Activated naive CD8-positive, alpha-beta T cell treated with anti-CD3 and anti-CD28 coated beads, Interleukin-2, amount 50 U/mL, for 24 hours (primary cell): ENCODE measurements at regions not wholly inside any gene's neighbourhood (a gene's known extent, or its start where the extent isn't known, plus 50 kb on each side); places are given as distances from the start of the nearest gene placed in this dataset.
A peak's percentile ranks its signal among the peaks of the same experiment; 100 is the strongest.

Experiments used
- ATAC-seq: fragments of 150-1000 bp; cut with Tn5 transposase; one replicate; pipeline ENCODE4 v1.10.0; 2021
- DNase-seq: peaks from one replicate; pipeline ENCODE4 v3.0.0; 2021
- H3K27ac Mint-ChIP-seq: one replicate; pipeline ENCODE4 v1.8.0; 2021; ENCODE audit warnings: mild to moderate bottlenecking, mixed read lengths
- H3K27me3 Mint-ChIP-seq: one replicate; pipeline ENCODE4 v1.8.0; 2021; ENCODE audit warnings: mixed read lengths
- H3K36me3 Mint-ChIP-seq: one replicate; pipeline ENCODE4 v1.8.0; 2021; ENCODE audit warnings: low read depth, mixed read lengths
- H3K4me1 Mint-ChIP-seq: one replicate; pipeline ENCODE4 v1.8.0; 2021; ENCODE audit warnings: mixed read lengths
- H3K4me3 Mint-ChIP-seq: one replicate; pipeline ENCODE4 v1.8.0; 2021; ENCODE audit warnings: mild to moderate bottlenecking, moderate library complexity, mixed read lengths
- H3K9me3 Mint-ChIP-seq: one replicate; pipeline ENCODE4 v1.8.0; 2021; ENCODE audit warnings: mixed read lengths

- Mint-ChIP-seq H3K27ac (peak overlapping the region; percentile 79), H3K4me1 (peaks cover 54% of the 10 kb centered on the region), H3K9me3 (peaks cover 7% of the 10 kb centered on the region), H3K36me3 (peaks cover 5% of the 10 kb centered on the region), H3K27me3 (no peaks in the 10 kb centered on the region), H3K4me3 (no peak overlapping the region)
- DNase-seq (no peak), ATAC-seq (no peak)
Observed at GRCh38 chr2:7515327-7515726, 598.1 kb downstream of the RNF144A start.

GRCh38 chr2:7516484-7517063, 599.4 kb downstream of the RNF144A start:
- peak overlapping the region; percentile 96 for H3K27ac Mint-ChIP-seq
- H3K27me3 Mint-ChIP-seq = no peaks in the 10 kb centered on the region
- no peak for ATAC-seq
- DNase-seq = no peak
- peaks cover 57% of the 10 kb centered on the region for H3K4me1 Mint-ChIP-seq
- peaks cover 3% of the 10 kb centered on the region for H3K36me3 Mint-ChIP-seq
- H3K9me3 Mint-ChIP-seq = peaks cover 7% of the 10 kb centered on the region
- no peak overlapping the region for H3K4me3 Mint-ChIP-seq

DNA sequence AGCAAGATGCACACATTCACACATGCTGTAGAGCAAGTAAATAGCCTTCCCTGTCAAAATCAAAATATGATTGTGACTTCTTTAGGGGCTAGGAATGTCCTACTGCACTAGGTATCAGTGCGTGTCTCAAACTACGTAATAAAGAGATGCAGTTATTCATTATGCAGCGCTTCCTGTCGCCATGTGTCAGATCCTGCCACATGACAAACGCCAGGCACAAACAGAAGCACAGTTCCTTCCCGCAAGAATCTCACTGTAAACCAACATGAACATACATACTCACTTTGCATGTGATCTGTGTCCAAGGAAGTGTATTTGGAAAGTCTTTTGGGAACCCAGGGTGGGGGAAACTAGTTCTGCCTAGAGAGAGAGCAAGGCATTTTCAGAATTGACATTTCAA, 599.9 kb downstream of the RNF144A start:
- H3K4me3 Mint-ChIP-seq = peak overlapping the region; percentile 69
- H3K27ac Mint-ChIP-seq = peak overlapping the region; percentile 96
- H3K27me3 Mint-ChIP-seq = no peaks in the 10 kb centered on the region
- H3K4me1 Mint-ChIP-seq = peaks cover 57% of the 10 kb centered on the region
- peak; percentile 95 for ATAC-seq
- peaks cover 7% of the 10 kb centered on the region for H3K9me3 Mint-ChIP-seq
- peaks cover 3% of the 10 kb centered on the region for H3K36me3 Mint-ChIP-seq
- no peak for DNase-seq

GRCh38 chr2:7517851-7518250, 600.6 kb downstream of the RNF144A start:
- H3K27me3 Mint-ChIP-seq = no peaks in the 10 kb centered on the region
- peak overlapping the region; percentile 96 for H3K27ac Mint-ChIP-seq
- DNase-seq (no peak), ATAC-seq (no peak)
- peak overlapping the region; percentile 6 for H3K4me3 Mint-ChIP-seq
- H3K4me1 Mint-ChIP-seq = peaks cover 59% of the 10 kb centered on the region
- H3K36me3 Mint-ChIP-seq = peaks cover 3% of the 10 kb centered on the region
- peaks cover 7% of the 10 kb centered on the region for H3K9me3 Mint-ChIP-seq

- Mint-ChIP-seq H3K27ac (peak overlapping the region; percentile 90), H3K36me3 (peaks cover 18% of the 10 kb centered on the region), H3K9me3 (peaks cover 15% of the 10 kb centered on the region), H3K27me3 (no peaks in the 10 kb centered on the region), H3K4me3 (peak overlapping the region; percentile 56), H3K4me1 (peaks cover 69% of the 10 kb centered on the region)
- DNase-seq = no peak
- peak; percentile 26 for ATAC-seq
Observed at GRCh38 chr2:7523481-7524120, 606.4 kb downstream of the RNF144A start.

- ATAC-seq = peak; percentile 41
- H3K36me3 Mint-ChIP-seq = peaks cover 24% of the 10 kb centered on the region
Observed at GRCh38 chr2:7524195-7524594, 607.0 kb downstream of the RNF144A start.

DNA sequence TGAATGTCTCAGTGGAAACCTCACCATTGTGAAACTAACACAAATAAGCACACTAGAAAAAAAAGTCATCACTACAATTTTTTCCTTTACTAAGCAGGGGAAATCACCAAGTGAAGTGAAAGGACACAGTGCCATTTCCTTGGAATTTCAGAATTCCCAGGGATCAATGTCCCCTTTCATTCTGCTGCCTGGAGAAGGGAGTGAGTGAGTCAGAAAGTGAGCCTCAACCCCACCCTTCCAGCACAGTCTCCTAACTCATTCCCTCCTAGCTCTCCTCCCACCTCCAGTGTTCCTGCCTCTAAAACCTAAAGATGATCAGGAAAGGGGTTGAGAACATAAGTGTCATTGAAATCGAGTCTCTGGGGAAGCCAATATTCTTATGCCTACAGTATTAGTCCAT, 608.5 kb downstream of the RNF144A start:
- H3K36me3 Mint-ChIP-seq = peaks cover 36% of the 10 kb centered on the region
- H3K4me3 Mint-ChIP-seq = no peak overlapping the region
- H3K9me3 Mint-ChIP-seq = peaks cover 34% of the 10 kb centered on the region
- no peak for DNase-seq
- H3K4me1 Mint-ChIP-seq = peaks cover 70% of the 10 kb centered on the region
- no peaks in the 10 kb centered on the region for H3K27me3 Mint-ChIP-seq
- H3K27ac Mint-ChIP-seq = peak overlapping the region; percentile 65
- ATAC-seq = no peak

More at GRCh38 chr2:7524195-7524594, 607.0 kb downstream of the RNF144A start:
- Mint-ChIP-seq H3K4me1 (peaks cover 69% of the 10 kb centered on the region), H3K27ac (peak overlapping the region; percentile 90), H3K9me3 (peaks cover 21% of the 10 kb centered on the region), H3K4me3 (peak overlapping the region; percentile 56), H3K27me3 (no peaks in the 10 kb centered on the region)
- no peak for DNase-seq

- no peak overlapping the region for H3K4me3 Mint-ChIP-seq
- H3K4me1 Mint-ChIP-seq = peaks cover 67% of the 10 kb centered on the region
- peaks cover 45% of the 10 kb centered on the region for H3K9me3 Mint-ChIP-seq
- H3K27ac Mint-ChIP-seq = peak overlapping the region; percentile 65
- ATAC-seq (peak; percentile 56), DNase-seq (no peak)
- peaks cover 48% of the 10 kb centered on the region for H3K36me3 Mint-ChIP-seq
- H3K27me3 Mint-ChIP-seq = no peaks in the 10 kb centered on the region
Observed at GRCh38 chr2:7527165-7527722, 610.0 kb downstream of the RNF144A start.

DNA sequence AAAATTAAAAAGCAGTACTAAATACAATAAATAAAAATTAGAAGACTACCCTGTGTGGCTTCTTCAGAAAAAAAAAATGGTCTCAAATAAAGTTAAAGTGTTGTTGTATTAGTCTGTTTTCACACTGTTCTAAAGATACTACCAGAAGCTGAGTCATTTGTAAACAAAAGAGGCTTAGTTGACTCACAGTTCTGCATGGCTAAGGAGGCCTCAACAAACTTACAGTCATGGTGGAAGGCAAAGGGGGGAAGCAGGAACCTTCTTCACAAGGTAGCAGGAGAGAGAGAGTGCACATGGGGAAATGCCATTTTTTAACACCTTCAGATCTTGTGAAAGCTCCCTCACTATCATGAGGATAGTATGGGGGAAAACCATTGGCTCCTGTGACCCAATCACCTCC, 612.8 kb downstream of the RNF144A start:
- peaks cover 60% of the 10 kb centered on the region for H3K4me1 Mint-ChIP-seq

GRCh38 chr2:7539077-7539476, 621.9 kb downstream of the RNF144A start:
- no peak overlapping the region for H3K27ac Mint-ChIP-seq
- DNase-seq (no peak), ATAC-seq (no peak)
- H3K27me3 Mint-ChIP-seq = no peaks in the 10 kb centered on the region
- no peak overlapping the region for H3K4me3 Mint-ChIP-seq
- H3K9me3 Mint-ChIP-seq = peaks cover 49% of the 10 kb centered on the region
- peaks cover 21% of the 10 kb centered on the region for H3K36me3 Mint-ChIP-seq
- peaks cover 58% of the 10 kb centered on the region for H3K4me1 Mint-ChIP-seq

More for the DNA sequence above, 612.8 kb downstream of the RNF144A start:
- H3K27ac Mint-ChIP-seq = peak overlapping the region; percentile 40
- DNase-seq = no peak
- no peaks in the 10 kb centered on the region for H3K27me3 Mint-ChIP-seq
- H3K4me3 Mint-ChIP-seq = no peak overlapping the region
- H3K36me3 Mint-ChIP-seq = peaks cover 50% of the 10 kb centered on the region
- peaks cover 55% of the 10 kb centered on the region for H3K9me3 Mint-ChIP-seq
- ATAC-seq = peak; percentile 44

- DNase-seq (no peak), ATAC-seq (peak; percentile 52)
- Mint-ChIP-seq H3K4me1 (peaks cover 54% of the 10 kb centered on the region), H3K27ac (no peak overlapping the region), H3K9me3 (peaks cover 47% of the 10 kb centered on the region), H3K36me3 (peaks cover 17% of the 10 kb centered on the region), H3K4me3 (no peak overlapping the region), H3K27me3 (no peaks in the 10 kb centered on the region)
Observed at GRCh38 chr2:7539760-7540159, 622.5 kb downstream of the RNF144A start.

GRCh38 chr2:7552825-7553570, 635.8 kb downstream of the RNF144A start:
- no peaks in the 10 kb centered on the region for H3K36me3 Mint-ChIP-seq
- no peak for DNase-seq
- peak overlapping the region; percentile 53 for H3K27ac Mint-ChIP-seq
- peak overlapping the region; percentile 2 for H3K4me3 Mint-ChIP-seq
- H3K9me3 Mint-ChIP-seq = peaks cover 6% of the 10 kb centered on the region
- no peaks in the 10 kb centered on the region for H3K27me3 Mint-ChIP-seq
- ATAC-seq = peak; percentile 40
- H3K4me1 Mint-ChIP-seq = peaks cover 28% of the 10 kb centered on the region

GRCh38 chr2:7555260-7555659, 638.0 kb downstream of the RNF144A start:
- no peak overlapping the region for H3K27ac Mint-ChIP-seq
- peaks cover 34% of the 10 kb centered on the region for H3K4me1 Mint-ChIP-seq
- no peak for ATAC-seq

DNA sequence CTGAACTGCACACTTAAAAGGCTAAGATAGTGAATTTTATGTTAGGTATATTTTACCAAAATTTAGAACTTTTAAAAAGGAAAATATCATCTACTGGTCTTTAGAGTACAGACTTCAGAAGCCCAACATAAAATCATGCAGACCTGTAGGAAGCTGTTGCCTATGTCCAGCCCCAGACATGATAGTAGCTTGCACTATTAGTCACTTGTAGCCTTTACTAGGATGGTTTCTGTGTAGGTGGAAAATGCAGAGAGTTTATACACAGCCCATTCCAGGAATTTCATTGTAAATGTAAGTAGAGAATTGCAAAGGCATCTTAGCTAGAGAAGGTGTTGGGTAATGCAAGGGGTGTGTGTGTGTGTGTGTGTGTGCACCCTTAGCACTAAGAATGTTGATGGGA, 640.2 kb downstream of the RNF144A start:
- no peaks in the 10 kb centered on the region for H3K27me3 Mint-ChIP-seq
- H3K4me3 Mint-ChIP-seq = no peak overlapping the region
- H3K36me3 Mint-ChIP-seq = no peaks in the 10 kb centered on the region
- peaks cover 32% of the 10 kb centered on the region for H3K4me1 Mint-ChIP-seq
- no peaks in the 10 kb centered on the region for H3K9me3 Mint-ChIP-seq
- ATAC-seq (peak; percentile 57), DNase-seq (no peak)
- H3K27ac Mint-ChIP-seq = no peak overlapping the region

More at GRCh38 chr2:7555260-7555659, 638.0 kb downstream of the RNF144A start:
- H3K27me3 Mint-ChIP-seq = no peaks in the 10 kb centered on the region
- no peaks in the 10 kb centered on the region for H3K9me3 Mint-ChIP-seq
- DNase-seq = no peak
- no peaks in the 10 kb centered on the region for H3K36me3 Mint-ChIP-seq
- no peak overlapping the region for H3K4me3 Mint-ChIP-seq
